Esophagus (tissue), 2 donors: ENCODE measurements at regions not wholly inside any gene's neighbourhood (a gene's known extent, or its start where the extent isn't known, plus 50 kb on each side); places are given as distances from the start of the nearest gene placed in this dataset.

Experiments
- H3K27ac ChIP-seq, 2 donors: one replicate each; pipeline ENCODE4 v1.5.1; 2013; ENCODE audit warnings: low read depth in 2 of 2, mild to moderate bottlenecking in 2 of 2, inconsistent platforms in 1 of 2, low read length in 1 of 2, moderate library complexity in 1 of 2
- H3K27me3 ChIP-seq, 2 donors: one replicate each; pipeline ENCODE4 v1.6.1; 2013; ENCODE audit warnings: low read length in 2 of 2, control low read depth in 1 of 2, mild to moderate bottlenecking in 1 of 2; ENCODE audit not compliant: insufficient read depth in 2 of 2, control insufficient read depth in 1 of 2
- H3K36me3 ChIP-seq, 2 donors: one replicate each; pipeline ENCODE4 v1.6.1; 2013; ENCODE audit warnings: low read length in 1 of 2; ENCODE audit not compliant: control insufficient read depth in 2 of 2, insufficient read depth in 2 of 2
- H3K4me1 ChIP-seq, 2 donors: one replicate each; pipeline ENCODE4 v1.6.1; 2013; ENCODE audit warnings: low read length in 1 of 2; ENCODE audit not compliant: control insufficient read depth in 2 of 2, insufficient read depth in 2 of 2
- H3K4me3 ChIP-seq, 2 donors: one replicate each; pipeline ENCODE4 v1.5.1; 2013; ENCODE audit warnings: low read length in 2 of 2, mild to moderate bottlenecking in 2 of 2, low read depth in 1 of 2, moderate library complexity in 1 of 2
- H3K9me3 ChIP-seq, 2 donors: one replicate each; pipeline ENCODE4 v1.6.1; 2013; ENCODE audit warnings: mild to moderate bottlenecking in 2 of 2, low read depth in 1 of 2, low read length in 1 of 2, moderate library complexity in 1 of 2; ENCODE audit not compliant: control insufficient read depth in 2 of 2, insufficient read depth in 1 of 2
- WGBS, 2 donors: extraction: QIAGEN DNeasy Blood & Tissue Kit; methylation state at CpG; one replicate each; pipeline ENCODE4 v1.1.7; 2013; 5-methylcytosine and 5-hydroxymethylcytosine counted together
- donor health status: healthy with polysubstance abuse.
- donor health status: Bipolar disorder and iron deficiency.

DNA sequence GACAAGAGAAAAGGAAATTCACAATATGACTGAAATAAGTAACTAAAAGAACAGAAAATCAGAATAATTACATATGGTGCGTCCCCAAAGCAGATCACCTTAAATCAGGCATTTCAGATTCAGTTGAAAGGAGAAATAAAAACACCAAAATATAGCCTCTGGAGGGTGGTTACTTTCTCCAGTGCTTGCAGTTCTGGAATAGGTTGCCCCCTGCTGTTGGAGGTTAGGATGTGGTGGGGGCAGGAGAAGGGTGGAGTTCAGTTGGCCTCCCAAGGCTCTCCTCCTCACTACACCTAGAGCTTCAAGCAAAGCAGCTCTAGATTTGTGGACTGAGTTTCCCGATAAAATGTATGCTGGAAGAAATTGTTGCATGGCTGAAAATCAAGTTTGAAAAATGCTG is 338.2 kb upstream of the TLE4 start:
- Histone ChIP-seq H3K4me1 (no peaks in the 10 kb centered on the region), H3K27ac (no peak overlapping the region), H3K9me3 (no peaks in the 10 kb centered on the region), H3K36me3 (no peaks in the 10 kb centered on the region), H3K27me3 (no peaks in the 10 kb centered on the region), H3K4me3 (no peak overlapping the region)
- 84 to 86% methylated on average over 2 of the region's 2 CpGs for WGBS, 2 donors

DNA sequence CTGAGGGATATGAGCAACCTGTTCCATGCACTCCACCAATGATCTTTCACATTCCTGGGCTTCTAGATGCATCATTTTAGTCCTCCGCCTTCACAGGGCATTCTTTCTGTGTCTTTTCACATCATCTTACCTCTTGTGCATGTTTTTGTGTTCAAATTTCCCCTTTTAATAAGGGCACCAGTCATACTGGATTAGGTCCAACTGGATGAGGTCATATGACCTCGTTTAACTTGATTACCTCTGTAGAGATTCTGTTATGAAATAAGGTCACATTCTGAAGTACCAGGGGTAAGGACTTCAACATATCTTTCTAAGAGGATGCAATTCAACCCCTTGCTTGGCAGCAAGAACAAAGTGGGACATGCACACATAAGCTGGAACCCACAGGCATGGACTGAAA is 335.3 kb upstream of the TLE4 start:
- WGBS, 2 donors = 48 to 55% methylated on average over 2 of the region's 2 CpGs
- H3K4me3 ChIP-seq = no peak overlapping the region

DNA sequence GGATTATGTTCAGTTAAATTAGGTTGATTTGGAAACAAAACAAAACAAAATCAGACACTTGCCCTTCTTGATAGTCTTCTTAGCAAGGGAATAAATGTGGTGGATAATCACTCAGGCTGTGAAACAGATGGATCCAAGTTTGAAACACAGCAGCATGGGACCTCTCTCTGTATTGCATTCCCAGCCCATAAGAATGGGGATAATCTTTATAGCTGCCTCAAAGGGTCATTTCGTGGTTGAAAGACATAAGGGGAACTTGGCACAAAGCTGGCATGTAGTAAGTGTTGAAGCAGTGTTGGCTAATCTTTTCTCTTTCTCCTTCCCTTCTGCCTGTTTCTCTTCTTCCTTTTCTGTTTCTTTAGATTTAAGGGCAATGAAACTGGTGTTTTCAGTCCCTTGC is 333.9 kb upstream of the TLE4 start:
- H3K27me3 ChIP-seq = no peaks in the 10 kb centered on the region
- H3K36me3 ChIP-seq = no peaks in the 10 kb centered on the region
- H3K4me3 ChIP-seq = no peak overlapping the region
- H3K27ac ChIP-seq = no peak overlapping the region
- no peaks in the 10 kb centered on the region for H3K4me1 ChIP-seq
- no peaks in the 10 kb centered on the region for H3K9me3 ChIP-seq
- 57 to 73% methylated on average over 1 of the region's 1 CpG for WGBS, 2 donors

More for the DNA sequence above, 335.3 kb upstream of the TLE4 start:
- Histone ChIP-seq H3K36me3 (no peaks in the 10 kb centered on the region), H3K4me1 (no peaks in the 10 kb centered on the region), H3K27me3 (no peaks in the 10 kb centered on the region), H3K27ac (no peak overlapping the region), H3K9me3 (no peaks in the 10 kb centered on the region)

DNA sequence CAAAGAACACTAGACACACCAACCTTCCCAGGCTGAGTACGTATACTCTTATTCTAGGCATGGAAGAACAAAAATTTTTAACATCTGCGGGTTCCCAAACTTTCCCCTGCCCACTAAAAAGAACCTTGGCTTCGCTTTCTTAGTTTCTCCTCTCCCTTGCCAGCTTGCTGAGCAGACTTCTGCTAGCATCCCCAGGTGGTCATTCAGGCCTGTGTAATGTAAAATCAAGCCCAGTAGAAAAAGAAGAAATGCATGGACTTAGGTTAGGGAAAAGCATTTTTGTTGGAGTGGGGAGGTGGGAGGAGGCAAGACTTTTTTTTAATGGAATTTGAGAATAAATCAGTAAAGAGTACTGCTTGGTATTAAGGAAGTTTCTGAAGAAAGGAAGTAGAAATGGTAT is 331.0 kb upstream of the TLE4 start:
- H3K27ac ChIP-seq = no peak overlapping the region
- H3K4me1 ChIP-seq = no peaks in the 10 kb centered on the region
- H3K9me3 ChIP-seq = no peaks in the 10 kb centered on the region
- H3K36me3 ChIP-seq = no peaks in the 10 kb centered on the region
- H3K4me3 ChIP-seq = no peak overlapping the region
- H3K27me3 ChIP-seq = no peaks in the 10 kb centered on the region
- WGBS, 2 donors = 83 to 88% methylated on average over 3 of the region's 3 CpGs

DNA sequence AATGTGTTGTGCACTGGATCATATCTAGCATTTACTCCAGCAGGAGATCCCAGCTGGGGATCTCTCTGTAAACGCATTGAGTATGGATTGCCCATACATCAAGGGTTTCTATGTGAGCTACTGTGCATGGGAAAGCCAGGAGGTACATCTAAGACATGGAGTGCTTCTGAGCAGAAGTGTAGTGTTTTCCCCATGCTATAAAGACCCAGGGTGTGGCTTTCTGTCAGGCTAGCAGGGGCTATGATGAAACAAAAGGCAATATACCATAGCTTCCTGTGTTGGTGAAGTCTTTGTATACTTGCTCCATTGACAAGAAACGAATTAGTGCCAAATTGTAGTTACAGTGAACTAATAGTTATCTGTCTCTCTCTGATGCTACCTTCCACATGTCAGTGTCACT is 329.3 kb upstream of the TLE4 start:
- WGBS, 2 donors = 69 to 74% methylated on average over 2 of the region's 2 CpGs
- Histone ChIP-seq H3K27ac (no peak overlapping the region), H3K36me3 (no peaks in the 10 kb centered on the region), H3K4me3 (no peak overlapping the region), H3K27me3 (no peaks in the 10 kb centered on the region), H3K9me3 (no peaks in the 10 kb centered on the region), H3K4me1 (no peaks in the 10 kb centered on the region)

DNA sequence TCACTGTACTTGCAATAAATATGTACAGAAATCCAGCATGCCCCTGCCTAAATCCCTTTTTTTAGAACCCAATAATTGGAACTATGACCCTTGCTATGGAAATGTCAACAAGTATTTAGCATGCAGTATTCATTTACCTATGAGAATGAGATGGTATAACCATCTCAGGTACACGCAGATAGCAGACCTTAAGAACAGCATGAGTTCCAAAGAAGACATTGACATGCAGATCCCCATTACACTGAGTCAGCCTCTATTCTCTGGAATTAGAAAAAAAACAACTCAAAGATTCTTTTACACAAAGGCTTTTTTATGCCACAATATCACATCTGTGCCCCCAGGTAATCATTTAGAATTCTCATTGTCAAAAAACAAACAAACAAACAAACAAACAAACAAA is 325.6 kb upstream of the TLE4 start:
- H3K27ac ChIP-seq = no peak overlapping the region
- H3K9me3 ChIP-seq = no peaks in the 10 kb centered on the region
- H3K4me3 ChIP-seq = no peak overlapping the region
- no peaks in the 10 kb centered on the region for H3K4me1 ChIP-seq
- H3K27me3 ChIP-seq = no peaks in the 10 kb centered on the region
- no peaks in the 10 kb centered on the region for H3K36me3 ChIP-seq
- 70 to 90% methylated on average over 1 of the region's 1 CpG for WGBS, 2 donors

DNA sequence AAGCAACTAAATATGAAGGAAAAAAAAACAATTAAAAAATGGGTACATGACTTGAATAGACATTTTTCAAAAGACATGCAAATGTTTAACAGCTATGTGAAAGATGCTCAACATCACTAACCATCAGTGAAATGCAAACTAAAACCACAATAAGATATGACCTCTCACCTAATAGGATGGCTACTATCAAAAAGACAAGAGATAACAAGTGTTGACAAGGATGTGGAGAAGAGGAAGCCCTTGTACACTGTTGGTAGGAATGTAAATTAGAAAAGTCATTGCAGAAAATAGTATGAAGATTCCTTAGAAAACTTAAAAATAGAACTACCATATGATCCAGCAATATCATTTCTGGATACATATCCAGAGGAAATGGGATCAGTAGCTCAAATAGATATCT is 324.7 kb upstream of the TLE4 start:
- no peaks in the 10 kb centered on the region for H3K36me3 ChIP-seq
- no peak overlapping the region for H3K4me3 ChIP-seq
- H3K4me1 ChIP-seq = no peaks in the 10 kb centered on the region
- H3K27me3 ChIP-seq = no peaks in the 10 kb centered on the region
- no peak overlapping the region for H3K27ac ChIP-seq
- H3K9me3 ChIP-seq = no peaks in the 10 kb centered on the region

DNA sequence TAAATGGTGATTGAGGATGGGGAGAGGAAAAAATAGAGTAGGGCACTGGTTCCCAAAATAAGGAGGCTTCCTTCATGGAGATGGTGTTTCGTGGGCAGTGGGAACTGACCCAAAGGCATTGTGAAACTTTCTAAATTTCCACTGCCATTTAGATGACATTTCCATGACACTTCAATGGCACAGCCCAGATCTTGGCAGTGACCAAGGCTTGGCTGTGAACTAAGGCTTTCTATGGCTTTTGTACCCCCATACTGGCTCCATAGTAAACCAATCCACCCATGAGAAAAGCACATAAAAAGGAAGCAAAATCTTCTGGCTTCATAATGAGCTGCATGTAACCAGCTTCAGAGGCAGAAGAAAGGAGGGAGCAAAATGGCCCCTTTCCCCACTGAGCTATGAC is 321.0 kb upstream of the TLE4 start:
- no peak overlapping the region for H3K4me3 ChIP-seq
- WGBS, 2 donors = 64 to 73% methylated on average over 1 of the region's 1 CpG
- no peaks in the 10 kb centered on the region for H3K36me3 ChIP-seq
- H3K27me3 ChIP-seq = no peaks in the 10 kb centered on the region
- H3K27ac ChIP-seq = no peak overlapping the region
- H3K4me1 ChIP-seq = no peaks in the 10 kb centered on the region
- no peaks in the 10 kb centered on the region for H3K9me3 ChIP-seq

DNA sequence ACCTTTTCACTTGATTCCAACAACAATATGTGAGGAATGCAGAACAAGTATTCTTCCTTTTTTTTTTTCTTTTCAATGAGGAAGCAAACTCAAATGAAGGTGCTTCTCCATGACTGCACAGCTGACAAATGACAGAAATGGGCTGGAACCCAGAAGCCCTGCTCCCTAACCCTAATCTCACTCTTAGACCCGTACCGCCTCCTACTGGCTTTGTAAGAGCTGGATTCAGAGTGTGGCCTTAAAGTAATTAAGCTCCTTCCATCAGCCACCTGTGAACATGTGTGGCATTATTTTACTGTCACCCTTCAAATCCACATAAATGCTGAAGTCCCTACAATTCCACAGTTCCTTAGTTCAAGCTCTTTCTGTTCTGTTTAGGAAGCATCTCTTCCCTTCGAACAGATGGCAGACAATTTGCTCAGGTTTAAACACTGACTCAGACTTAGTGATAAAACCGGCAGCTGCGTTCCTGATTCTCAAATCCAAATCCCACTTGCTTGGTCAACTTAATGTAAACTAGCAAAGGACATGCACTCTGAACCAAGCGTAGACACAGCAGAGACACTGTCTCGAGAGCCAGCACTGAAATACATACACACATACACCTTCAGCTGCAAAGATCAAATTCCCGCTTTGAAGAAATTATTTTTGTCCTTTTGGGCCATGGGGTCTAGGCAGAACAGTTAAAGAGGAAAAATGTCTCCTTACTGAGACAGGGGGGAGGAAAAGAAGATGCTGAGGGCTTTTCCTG is 316.7 kb upstream of the TLE4 start:
- Histone ChIP-seq H3K4me1 (peaks cover 0 to 3% of the 10 kb centered on the region in 2 donors), H3K27me3 (no peaks in the 10 kb centered on the region), H3K36me3 (no peaks in the 10 kb centered on the region), H3K4me3 (no peak overlapping the region), H3K9me3 (no peaks in the 10 kb centered on the region), H3K27ac (no peak overlapping the region)
- 68 to 84% methylated on average over 8 of the region's 8 CpGs for WGBS, 2 donors

DNA sequence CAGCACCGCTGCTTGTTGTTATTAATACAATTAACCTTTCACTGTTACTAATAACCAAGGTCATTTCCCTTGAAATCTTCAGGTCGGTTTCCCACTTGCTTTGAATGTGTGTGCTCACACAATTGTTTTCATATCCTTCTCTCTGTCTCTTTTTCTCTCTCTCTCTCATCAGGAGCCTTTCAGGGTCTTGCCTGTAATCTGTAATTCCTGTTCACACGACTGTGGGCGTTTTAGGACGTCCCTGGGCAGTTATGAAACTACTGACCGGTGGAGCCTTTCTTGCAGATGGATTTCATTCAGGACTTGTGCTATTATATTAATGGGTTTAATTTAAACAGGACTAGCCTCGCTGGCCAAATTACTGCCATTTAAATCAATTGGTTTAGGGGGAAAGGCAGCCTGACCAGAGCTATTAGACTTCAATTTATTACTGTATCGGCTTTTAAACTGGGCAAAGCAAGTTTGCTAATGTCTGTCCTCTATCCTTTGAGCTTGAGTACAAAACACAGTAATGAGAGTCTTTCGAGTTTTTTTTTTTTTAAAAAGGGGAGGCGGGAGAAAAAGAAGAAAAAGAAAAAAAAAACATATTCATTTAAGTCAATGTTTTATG is 316.0 kb upstream of the TLE4 start:
- no peaks in the 10 kb centered on the region for H3K36me3 ChIP-seq
- H3K9me3 ChIP-seq = no peaks in the 10 kb centered on the region
- H3K4me1 ChIP-seq = peaks cover 0 to 3% of the 10 kb centered on the region in 2 donors
- H3K4me3 ChIP-seq = no peak overlapping the region
- no peaks in the 10 kb centered on the region for H3K27me3 ChIP-seq
- WGBS, 2 donors = 60 to 70% methylated on average over 10 of the region's 10 CpGs
- H3K27ac ChIP-seq = no peak overlapping the region
